PFSK-1 (cell line): ENCODE measurements at regions not wholly inside any gene's neighbourhood (a gene's known extent, or its start where the extent isn't known, plus 50 kb on each side); places are given as distances from the start of the nearest gene placed in this dataset.

Source experiments
- FOXP2 ChIP-seq: optimal IDR thresholded peaks from 2 replicates; pipeline ENCODE3; 2011; ENCODE audit warnings: borderline replicate concordance, control low read depth, inconsistent platforms; ENCODE audit not compliant: insufficient read depth; ENCODE audit errors: extremely low read length, extremely low read depth
- POLR2AphosphoS5 ChIP-seq: IDR thresholded peaks from 2 replicates; pipeline ENCODE4 v1.6.1; 2012; ENCODE audit warnings: low read depth, mild to moderate bottlenecking, control low read depth, low read length, moderate library complexity
- REST ChIP-seq, 2 experiments: IDR thresholded peaks; 2 replicates each; pipeline versions ENCODE4 v1.6.1 to v1.8.0; 2011 to 2012; ENCODE audit warnings: low read depth in 2 of 2, low read length in 2 of 2, control low read depth in 1 of 2, inconsistent platforms in 1 of 2, mild to moderate bottlenecking in 1 of 2, moderate library complexity in 1 of 2; ENCODE audit not compliant: insufficient read depth in 1 of 2
- SIN3A ChIP-seq: IDR thresholded peaks from 2 replicates; pipeline ENCODE4 v1.6.1; 2012; ENCODE audit warnings: mild to moderate bottlenecking, low read length, moderate library complexity, borderline replicate concordance; ENCODE audit not compliant: insufficient read depth
- TAF1 ChIP-seq: IDR thresholded peaks from 2 replicates; pipeline ENCODE4 v1.6.1; 2012; ENCODE audit warnings: low read length, control low read depth, borderline replicate concordance; ENCODE audit not compliant: insufficient read depth

DNA sequence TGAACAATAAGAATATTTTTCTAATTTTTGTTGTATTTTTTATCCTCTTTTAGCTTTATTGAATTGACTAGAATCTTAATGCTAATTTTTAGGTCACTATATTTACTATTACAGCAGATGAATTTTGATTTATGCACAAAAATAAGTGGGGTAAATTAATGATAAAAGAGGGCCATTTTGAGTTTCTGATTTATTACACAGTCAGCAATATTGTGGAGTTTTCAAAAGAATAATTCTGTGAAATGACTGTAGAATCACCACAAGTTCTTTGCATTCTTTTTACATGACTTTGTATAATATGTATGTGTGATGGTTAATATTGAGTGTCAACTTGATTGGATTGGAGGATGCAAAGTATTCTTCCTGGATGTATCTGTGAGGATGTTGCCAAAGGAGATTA, 812.4 kb upstream of the DPPA4 start:
- TF ChIP-seq TAF1 (no peak), REST (IDR thresholded peaks at IDR 0.05; ENCODE audit: insufficient read depth in 1 of 2, low read depth in 2 of 2, low read length in 2 of 2) (no peak), SIN3A (no peak), FOXP2 (no peak), POLR2AphosphoS5 (no peak)

DNA sequence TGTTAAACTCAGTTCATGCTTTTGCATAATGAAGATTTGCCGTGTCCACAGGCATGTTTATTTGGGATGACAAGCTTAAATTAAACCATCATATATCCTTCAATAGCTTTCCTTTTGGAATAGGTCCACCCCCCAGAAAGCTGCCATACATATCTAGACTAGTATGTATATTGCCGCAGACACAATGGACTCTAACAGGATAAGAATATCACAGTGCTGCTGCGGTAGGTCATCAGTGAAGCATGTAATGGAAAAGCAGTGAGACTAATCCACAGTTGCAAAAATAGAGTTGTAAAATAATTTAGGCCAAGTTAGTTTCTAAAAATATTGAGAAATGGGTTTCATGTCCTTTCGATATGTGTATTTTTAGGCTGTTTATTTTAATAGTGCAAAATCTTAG, 819.9 kb upstream of the DPPA4 start:
- TF ChIP-seq FOXP2 (no peak), SIN3A (no peak), TAF1 (no peak), REST (IDR thresholded peaks at IDR 0.05; ENCODE audit: insufficient read depth in 1 of 2, low read depth in 2 of 2, low read length in 2 of 2) (no peak), POLR2AphosphoS5 (no peak)

DNA sequence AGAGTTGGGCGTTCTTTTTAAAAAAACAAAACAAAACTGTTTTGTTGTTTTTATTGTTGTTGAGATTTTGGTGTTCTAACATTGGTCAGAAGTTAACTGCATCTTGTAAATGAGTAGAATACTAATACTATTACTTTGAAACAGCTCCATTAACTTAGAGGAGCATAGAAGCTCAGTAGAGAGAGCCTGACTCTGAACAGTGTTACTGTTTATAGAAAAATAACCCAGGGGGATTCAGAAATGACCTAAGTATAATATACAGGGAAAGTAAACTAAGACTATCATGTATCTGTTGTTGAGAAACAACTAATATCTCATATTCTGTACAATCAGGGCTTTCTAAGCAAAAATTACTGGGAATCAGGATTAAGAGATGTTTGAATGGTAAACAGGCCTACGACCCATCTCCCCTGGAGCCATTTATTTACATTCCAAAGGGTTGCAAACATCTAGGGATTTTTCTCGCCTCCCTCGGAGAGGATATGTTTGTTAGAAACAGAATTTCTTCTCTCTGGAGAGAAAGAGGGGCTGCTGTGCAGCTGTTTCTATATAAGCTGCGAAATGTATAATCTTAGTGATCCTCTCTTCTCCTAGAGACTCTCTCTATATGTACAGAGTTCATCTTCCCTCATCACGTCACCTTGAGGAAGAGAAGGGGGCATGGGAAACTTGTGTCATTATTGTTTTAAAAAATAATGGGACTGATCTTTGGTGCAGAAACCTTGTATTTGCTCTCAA, 827.5 kb upstream of the DPPA4 start:
- no peak for TF ChIP-seq REST (IDR thresholded peaks at IDR 0.05; ENCODE audit: insufficient read depth in 1 of 2, low read depth in 2 of 2, low read length in 2 of 2)
- TF ChIP-seq FOXP2 = no peak
- TF ChIP-seq SIN3A = no peak
- TF ChIP-seq TAF1 = no peak

- TF ChIP-seq REST (IDR thresholded peaks at IDR 0.05; ENCODE audit: insufficient read depth in 1 of 2, low read depth in 2 of 2, low read length in 2 of 2) (no peak), POLR2AphosphoS5 (no peak), SIN3A (no peak), TAF1 (no peak), FOXP2 (no peak)
These were observed 828.0 kb upstream of the DPPA4 start for GRCh38 chr3:110165370-110165743.
